GM12878 (cell line): ENCODE measurements at regions not wholly inside any gene's neighbourhood (a gene's known extent, or its start where the extent isn't known, plus 50 kb on each side); places are given as distances from the start of the nearest gene placed in this dataset.
"Not testable (repeated sequence)": the region's sequence is repeated elsewhere in the genome, so short reads cannot be mapped to it uniquely, and the experiment has no call there.

Experiments used
- BCLAF1 ChIP-seq: fragments of 450-650 bp; IDR thresholded peaks from 2 replicates; pipeline ENCODE4 v1.6.1; 2017; ENCODE audit warnings: antibody characterized with exemption, mild to moderate bottlenecking, moderate library complexity
- CREB1 ChIP-seq: IDR thresholded peaks from 2 replicates; pipeline ENCODE4 v1.6.1; 2012; ENCODE audit warnings: low read depth, mild to moderate bottlenecking, inconsistent platforms
- CTCF ChIP-seq, 3 experiments: IDR thresholded peaks in 2 of 3; conservative IDR thresholded peaks in 1 of 3; 2 replicates each; pipeline ENCODE4 v1.5.1; 2011; ENCODE audit warnings: low read depth in 3 of 3, low read length in 3 of 3, mild to moderate bottlenecking in 3 of 3, control low read depth in 2 of 3, moderate library complexity in 2 of 3, inconsistent platforms in 1 of 3, mixed read lengths in 1 of 3; ENCODE audit not compliant: control insufficient read depth in 2 of 3, insufficient read depth in 1 of 3; ENCODE audit errors: extremely low read depth in 1 of 3
- EP300 ChIP-seq, 2 experiments: fragments of 150-350 bp in 1 of 2; IDR thresholded peaks; 2 replicates each; pipeline ENCODE4 v1.6.1; 2011 to 2012; ENCODE audit warnings: low read depth in 2 of 2, low read length in 2 of 2, borderline replicate concordance in 1 of 2, improper control_type of control experiment in 1 of 2, inconsistent platforms in 1 of 2; ENCODE audit not compliant: control insufficient read depth in 1 of 2
- ESRRA ChIP-seq: IDR thresholded peaks from 2 replicates; pipeline ENCODE4 v1.6.1; 2012; ENCODE audit warnings: mild to moderate bottlenecking, low read length, improper control_type of control experiment
- KAT2A ChIP-seq: conservative IDR thresholded peaks from 2 replicates; pipeline ENCODE4 v1.6.1; 2011; ENCODE audit warnings: low read depth, low read length; ENCODE audit not compliant: control insufficient read depth
- NFIC ChIP-seq: IDR thresholded peaks from 2 replicates; pipeline ENCODE4 v1.6.1; 2012; ENCODE audit warnings: low read depth, mild to moderate bottlenecking, inconsistent platforms, low read length, moderate library complexity
- SREBF2 ChIP-seq: IDR thresholded peaks from 2 replicates; pipeline ENCODE4 v1.6.1; 2012; ENCODE audit warnings: mild to moderate bottlenecking, low read length
- ZNF274 ChIP-seq: IDR thresholded peaks from one replicate; pipeline ENCODE4 v1.8.0; 2011; ENCODE audit not compliant: insufficient read length, insufficient read depth
- TF ChIP-seq, protein P1 (sequence below): IDR thresholded peaks from 2 replicates; pipeline ENCODE4 v1.6.1; 2012; ENCODE audit warnings: improper control_type of control experiment, low read depth, low read length; ENCODE audit not compliant: insufficient replicate concordance

- TF ChIP-seq, protein P1, sequence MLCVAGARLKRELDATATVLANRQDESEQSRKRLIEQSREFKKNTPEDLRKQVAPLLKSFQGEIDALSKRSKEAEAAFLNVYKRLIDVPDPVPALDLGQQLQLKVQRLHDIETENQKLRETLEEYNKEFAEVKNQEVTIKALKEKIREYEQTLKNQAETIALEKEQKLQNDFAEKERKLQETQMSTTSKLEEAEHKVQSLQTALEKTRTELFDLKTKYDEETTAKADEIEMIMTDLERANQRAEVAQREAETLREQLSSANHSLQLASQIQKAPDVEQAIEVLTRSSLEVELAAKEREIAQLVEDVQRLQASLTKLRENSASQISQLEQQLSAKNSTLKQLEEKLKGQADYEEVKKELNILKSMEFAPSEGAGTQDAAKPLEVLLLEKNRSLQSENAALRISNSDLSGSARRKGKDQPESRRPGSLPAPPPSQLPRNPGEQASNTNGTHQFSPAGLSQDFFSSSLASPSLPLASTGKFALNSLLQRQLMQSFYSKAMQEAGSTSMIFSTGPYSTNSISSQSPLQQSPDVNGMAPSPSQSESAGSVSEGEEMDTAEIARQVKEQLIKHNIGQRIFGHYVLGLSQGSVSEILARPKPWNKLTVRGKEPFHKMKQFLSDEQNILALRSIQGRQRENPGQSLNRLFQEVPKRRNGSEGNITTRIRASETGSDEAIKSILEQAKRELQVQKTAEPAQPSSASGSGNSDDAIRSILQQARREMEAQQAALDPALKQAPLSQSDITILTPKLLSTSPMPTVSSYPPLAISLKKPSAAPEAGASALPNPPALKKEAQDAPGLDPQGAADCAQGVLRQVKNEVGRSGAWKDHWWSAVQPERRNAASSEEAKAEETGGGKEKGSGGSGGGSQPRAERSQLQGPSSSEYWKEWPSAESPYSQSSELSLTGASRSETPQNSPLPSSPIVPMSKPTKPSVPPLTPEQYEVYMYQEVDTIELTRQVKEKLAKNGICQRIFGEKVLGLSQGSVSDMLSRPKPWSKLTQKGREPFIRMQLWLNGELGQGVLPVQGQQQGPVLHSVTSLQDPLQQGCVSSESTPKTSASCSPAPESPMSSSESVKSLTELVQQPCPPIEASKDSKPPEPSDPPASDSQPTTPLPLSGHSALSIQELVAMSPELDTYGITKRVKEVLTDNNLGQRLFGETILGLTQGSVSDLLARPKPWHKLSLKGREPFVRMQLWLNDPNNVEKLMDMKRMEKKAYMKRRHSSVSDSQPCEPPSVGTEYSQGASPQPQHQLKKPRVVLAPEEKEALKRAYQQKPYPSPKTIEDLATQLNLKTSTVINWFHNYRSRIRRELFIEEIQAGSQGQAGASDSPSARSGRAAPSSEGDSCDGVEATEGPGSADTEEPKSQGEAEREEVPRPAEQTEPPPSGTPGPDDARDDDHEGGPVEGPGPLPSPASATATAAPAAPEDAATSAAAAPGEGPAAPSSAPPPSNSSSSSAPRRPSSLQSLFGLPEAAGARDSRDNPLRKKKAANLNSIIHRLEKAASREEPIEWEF: not testable (repeated sequence)
- not testable (repeated sequence) for TF ChIP-seq EP300 (IDR thresholded peaks at IDR 0.05; ENCODE audit: borderline replicate concordance in 1 of 2, control insufficient read depth in 1 of 2, low read depth in 2 of 2, low read length in 2 of 2); SREBF2; ESRRA; KAT2A; NFIC; CREB1; CTCF (IDR thresholded peaks at IDR 0.05 in 2 of 3, conservative IDR thresholded peaks at IDR 0.05 in 1 of 3; ENCODE audit: control insufficient read depth in 2 of 3, extremely low read depth in 1 of 3, insufficient read depth in 1 of 3, low read depth in 3 of 3, low read length in 3 of 3); ZNF274; BCLAF1
These were observed 536.5 kb upstream of the ID2 start for GRCh38 chr2:8145375-8145774.
